Central memory CD8-positive, alpha-beta T cell (primary cell): ENCODE measurements at regions not wholly inside any gene's neighbourhood (a gene's known extent, or its start where the extent isn't known, plus 50 kb on each side); places are given as distances from the start of the nearest gene placed in this dataset.

Experiments used
- ATAC-seq: fragments of 150-1000 bp; cut with Tn5 transposase; replicated peaks from 2 replicates; pipeline ENCODE4 v1.10.0; 2022; ENCODE audit warnings: mild to moderate bottlenecking, moderate FRiP score, moderate number of reproducible peaks; ENCODE audit not compliant: poor library complexity, severe bottlenecking; ENCODE audit errors: extremely low read depth
- DNase-seq, 2 donors: peaks; one replicate each; pipeline ENCODE4 v3.0.0; 2021; ENCODE audit warnings: low spot score in 2 of 2
- H3K27ac Mint-ChIP-seq: one replicate; pipeline ENCODE4 v1.8.0; 2022; ENCODE audit warnings: low read depth, mild to moderate bottlenecking, moderate library complexity, mixed read lengths
- H3K27me3 Mint-ChIP-seq: one replicate; pipeline ENCODE4 v1.8.0; 2022; ENCODE audit warnings: mixed read lengths
- H3K36me3 Mint-ChIP-seq: one replicate; pipeline ENCODE4 v1.8.0; 2022; ENCODE audit warnings: mild to moderate bottlenecking, moderate library complexity, mixed read lengths; ENCODE audit not compliant: insufficient read depth
- H3K4me1 Mint-ChIP-seq: one replicate; pipeline ENCODE4 v1.8.0; 2022; ENCODE audit warnings: mixed read lengths
- H3K4me3 Mint-ChIP-seq: one replicate; pipeline ENCODE4 v1.8.0; 2022; ENCODE audit warnings: mild to moderate bottlenecking, moderate library complexity, mixed read lengths
- H3K9me3 Mint-ChIP-seq: one replicate; pipeline ENCODE4 v1.8.0; 2022; ENCODE audit warnings: mixed read lengths

GRCh38 chr12:87827638-87828264 lies 201.4 kb downstream of the C12orf50 start:
- no peaks in the 10 kb centered on the region for H3K27me3 Mint-ChIP-seq
- DNase-seq (no peak), ATAC-seq (no peak)
- no peak overlapping the region for H3K4me3 Mint-ChIP-seq
- no peak overlapping the region for H3K27ac Mint-ChIP-seq
- H3K4me1 Mint-ChIP-seq = no peaks in the 10 kb centered on the region
- no peaks in the 10 kb centered on the region for H3K9me3 Mint-ChIP-seq
- H3K36me3 Mint-ChIP-seq = no peaks in the 10 kb centered on the region

- H3K27me3 Mint-ChIP-seq = no peaks in the 10 kb centered on the region
- peaks cover 7% of the 10 kb centered on the region for H3K9me3 Mint-ChIP-seq
- H3K4me1 Mint-ChIP-seq = no peaks in the 10 kb centered on the region
- H3K4me3 Mint-ChIP-seq = no peak overlapping the region
- no peak for ATAC-seq
- H3K27ac Mint-ChIP-seq = no peak overlapping the region
- no peak for DNase-seq
- no peaks in the 10 kb centered on the region for H3K36me3 Mint-ChIP-seq
Observed at GRCh38 chr12:87822923-87823322, 206.3 kb downstream of the C12orf50 start.

- DNase-seq (no peak), ATAC-seq (no peak)
- Mint-ChIP-seq H3K9me3 (peaks cover 7% of the 10 kb centered on the region), H3K4me1 (no peaks in the 10 kb centered on the region), H3K27me3 (no peaks in the 10 kb centered on the region), H3K36me3 (no peaks in the 10 kb centered on the region), H3K27ac (no peak overlapping the region), H3K4me3 (no peak overlapping the region)
Observed at GRCh38 chr12:87820524-87821202, 208.5 kb downstream of the C12orf50 start.

- Mint-ChIP-seq H3K4me3 (no peak overlapping the region), H3K27ac (no peak overlapping the region), H3K4me1 (no peaks in the 10 kb centered on the region), H3K9me3 (peaks cover 13% of the 10 kb centered on the region), H3K36me3 (no peaks in the 10 kb centered on the region), H3K27me3 (no peaks in the 10 kb centered on the region)
- DNase-seq (no peak), ATAC-seq (no peak)
Observed at GRCh38 chr12:87818441-87818840, 210.8 kb downstream of the C12orf50 start.

- no peaks in the 10 kb centered on the region for H3K27me3 Mint-ChIP-seq
- no peak overlapping the region for H3K27ac Mint-ChIP-seq
- H3K36me3 Mint-ChIP-seq = no peaks in the 10 kb centered on the region
- H3K4me1 Mint-ChIP-seq = no peaks in the 10 kb centered on the region
- no peak overlapping the region for H3K4me3 Mint-ChIP-seq
- H3K9me3 Mint-ChIP-seq = peaks cover 17% of the 10 kb centered on the region
- ATAC-seq = no peak
- no peak for DNase-seq
Observed at GRCh38 chr12:87815771-87816585, 213.2 kb downstream of the C12orf50 start.

- Mint-ChIP-seq H3K27ac (no peak overlapping the region), H3K4me3 (no peak overlapping the region), H3K27me3 (no peaks in the 10 kb centered on the region), H3K9me3 (peaks cover 11% of the 10 kb centered on the region), H3K36me3 (no peaks in the 10 kb centered on the region), H3K4me1 (no peaks in the 10 kb centered on the region)
- ATAC-seq = no peak
- no peak for DNase-seq
Observed at GRCh38 chr12:87814625-87815024, 214.6 kb downstream of the C12orf50 start.

- Mint-ChIP-seq H3K4me1 (no peaks in the 10 kb centered on the region), H3K4me3 (no peak overlapping the region), H3K9me3 (peaks cover 11% of the 10 kb centered on the region), H3K27ac (no peak overlapping the region), H3K36me3 (no peaks in the 10 kb centered on the region), H3K27me3 (no peaks in the 10 kb centered on the region)
- ATAC-seq (no peak), DNase-seq (no peak)
Observed at GRCh38 chr12:87813476-87814234, 215.5 kb downstream of the C12orf50 start.

GRCh38 chr12:87812681-87813080 lies 216.5 kb downstream of the C12orf50 start:
- DNase-seq (no peak), ATAC-seq (no peak)
- no peaks in the 10 kb centered on the region for H3K27me3 Mint-ChIP-seq
- no peaks in the 10 kb centered on the region for H3K36me3 Mint-ChIP-seq
- H3K9me3 Mint-ChIP-seq = peaks cover 11% of the 10 kb centered on the region
- no peak overlapping the region for H3K27ac Mint-ChIP-seq
- no peaks in the 10 kb centered on the region for H3K4me1 Mint-ChIP-seq
- H3K4me3 Mint-ChIP-seq = no peak overlapping the region

GRCh38 chr12:87812030-87812429 lies 217.2 kb downstream of the C12orf50 start:
- Mint-ChIP-seq H3K36me3 (no peaks in the 10 kb centered on the region), H3K9me3 (peaks cover 11% of the 10 kb centered on the region), H3K4me1 (no peaks in the 10 kb centered on the region), H3K4me3 (no peak overlapping the region), H3K27ac (no peak overlapping the region), H3K27me3 (no peaks in the 10 kb centered on the region)
- ATAC-seq = no peak
- no peak for DNase-seq

GRCh38 chr12:87809916-87810315 lies 219.3 kb downstream of the C12orf50 start:
- H3K9me3 Mint-ChIP-seq = peaks cover 11% of the 10 kb centered on the region
- no peak for ATAC-seq
- no peak for DNase-seq
- no peak overlapping the region for H3K4me3 Mint-ChIP-seq
- H3K27ac Mint-ChIP-seq = no peak overlapping the region
- H3K27me3 Mint-ChIP-seq = no peaks in the 10 kb centered on the region
- H3K36me3 Mint-ChIP-seq = no peaks in the 10 kb centered on the region
- no peaks in the 10 kb centered on the region for H3K4me1 Mint-ChIP-seq

- no peak overlapping the region for H3K27ac Mint-ChIP-seq
- no peak overlapping the region for H3K4me3 Mint-ChIP-seq
- H3K4me1 Mint-ChIP-seq = no peaks in the 10 kb centered on the region
- no peak for DNase-seq
- no peaks in the 10 kb centered on the region for H3K9me3 Mint-ChIP-seq
- no peaks in the 10 kb centered on the region for H3K36me3 Mint-ChIP-seq
- no peak for ATAC-seq
- no peaks in the 10 kb centered on the region for H3K27me3 Mint-ChIP-seq
Observed at GRCh38 chr12:87807086-87807485, 222.1 kb downstream of the C12orf50 start.

- Mint-ChIP-seq H3K27me3 (no peaks in the 10 kb centered on the region), H3K9me3 (no peaks in the 10 kb centered on the region), H3K36me3 (no peaks in the 10 kb centered on the region), H3K27ac (no peak overlapping the region), H3K4me3 (no peak overlapping the region), H3K4me1 (no peaks in the 10 kb centered on the region)
- ATAC-seq (no peak), DNase-seq (no peak)
Observed at GRCh38 chr12:87806310-87806709, 222.9 kb downstream of the C12orf50 start.
